HL-60 (cell line): ENCODE measurements at regions not wholly inside any gene's neighbourhood (a gene's known extent, or its start where the extent isn't known, plus 50 kb on each side); places are given as distances from the start of the nearest gene placed in this dataset.

Experiments
- DNase-seq, 2 experiments: peaks; one replicate each; pipeline ENCODE4 v3.0.0-alpha.2; 2010 to 2020; ENCODE audit warnings: low read depth in 1 of 2, low spot score in 1 of 2
- H3K27ac ChIP-seq: fragments of 250-450 bp; sonication (Bioruptor Pico); replicated peaks from 2 replicates; pipeline ENCODE4 v1.5.1; 2020; ENCODE audit warnings: mild to moderate bottlenecking, moderate library complexity
- H3K27me3 ChIP-seq: fragments of 250-450 bp; sonication (Bioruptor Pico); 2 replicates; pipeline ENCODE4 v1.5.1; 2021; ENCODE audit warnings: mild to moderate bottlenecking, moderate library complexity; ENCODE audit not compliant: insufficient read depth, poor library complexity, severe bottlenecking
- H3K4me3 ChIP-seq: replicated peaks from 2 replicates; pipeline ENCODE4 v1.5.1; 2011; ENCODE audit warnings: mild to moderate bottlenecking, control low read depth, low read length; ENCODE audit not compliant: insufficient read depth
- CTCF ChIP-seq: IDR thresholded peaks from one replicate; pipeline ENCODE4 v1.5.1; 2011; ENCODE audit warnings: low read length, control low read depth, inconsistent platforms; ENCODE audit not compliant: insufficient read depth
- GABPA ChIP-seq: IDR thresholded peaks from 2 replicates; pipeline ENCODE4 v1.6.1; 2012; ENCODE audit warnings: low read depth
- POLR2AphosphoS5 ChIP-seq: IDR thresholded peaks from 2 replicates; pipeline ENCODE4 v1.6.1; 2012; ENCODE audit warnings: low read depth
- REST ChIP-seq: IDR thresholded peaks from 2 replicates; pipeline ENCODE4 v1.6.1; 2012; ENCODE audit warnings: low read depth; ENCODE audit not compliant: insufficient replicate concordance
- SPI1 ChIP-seq: IDR thresholded peaks from 2 replicates; pipeline ENCODE4 v1.6.1; 2012; ENCODE audit warnings: low read depth, mild to moderate bottlenecking, borderline replicate concordance

- Histone ChIP-seq H3K4me3 (no peak overlapping the region), H3K27me3 (no peaks in the 10 kb centered on the region), H3K27ac (no peak overlapping the region)
- DNase-seq = no peak
- TF ChIP-seq SPI1 = no peak
- TF ChIP-seq CTCF = no peak
- no peak for TF ChIP-seq REST
- TF ChIP-seq GABPA = no peak
- no peak for TF ChIP-seq POLR2AphosphoS5
Observed at GRCh38 chr6:164018133-164018532, 603.6 kb downstream of the QKI start.

GRCh38 chr6:164016056-164016455 is 601.5 kb downstream of the QKI start:
- no peaks in the 10 kb centered on the region for H3K27me3 ChIP-seq
- TF ChIP-seq GABPA (no peak), SPI1 (no peak), CTCF (no peak), POLR2AphosphoS5 (no peak), REST (no peak)
- no peak overlapping the region for H3K27ac ChIP-seq
- no peak for DNase-seq
- no peak overlapping the region for H3K4me3 ChIP-seq

- TF ChIP-seq GABPA = no peak
- TF ChIP-seq REST = no peak
- TF ChIP-seq POLR2AphosphoS5 = no peak
- no peak for TF ChIP-seq SPI1
- no peak for TF ChIP-seq CTCF
- DNase-seq = no peak
- Histone ChIP-seq H3K27ac (no peak overlapping the region), H3K4me3 (no peak overlapping the region), H3K27me3 (no peaks in the 10 kb centered on the region)
Observed at GRCh38 chr6:164015088-164015484, 600.6 kb downstream of the QKI start.
